ENCODE measurements at regions not wholly inside any gene's neighbourhood (a gene's known extent, or its start where the extent isn't known, plus 50 kb on each side); places are given as distances from the start of the nearest gene placed in this dataset.

DNA sequence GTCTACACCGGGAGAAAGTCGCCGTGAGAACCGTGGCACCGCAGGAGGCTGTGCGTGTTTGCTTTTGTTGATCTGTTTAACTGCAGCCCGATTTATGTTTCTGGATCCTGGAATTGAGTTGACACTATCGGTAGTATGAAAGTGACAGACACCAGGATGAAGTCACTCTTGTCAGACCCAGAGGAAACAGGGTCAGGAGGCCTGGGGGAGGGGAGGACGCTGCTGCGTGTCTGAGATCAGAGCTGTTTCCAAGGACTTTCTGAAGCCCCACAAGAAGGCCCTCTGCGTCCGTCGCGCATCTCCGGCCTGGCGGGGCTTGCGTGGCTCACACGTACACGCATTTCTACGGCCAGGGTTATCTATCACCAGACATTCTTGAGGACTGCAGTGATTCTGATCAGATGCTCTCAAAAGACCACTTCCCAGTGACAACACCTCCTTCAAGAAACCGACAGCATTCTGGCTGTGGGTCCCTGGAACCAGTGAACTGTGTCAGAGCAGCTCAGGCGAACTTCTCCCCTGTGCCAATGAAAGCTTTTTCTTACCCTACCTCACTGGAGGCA, 263.4 kb downstream of the ADGRD1 start:
- Histone ChIP-seq H3K36me3 (ENCODE audit: insufficient read depth, low read length) (no peaks in the 10 kb centered on the region), H3K27ac (ENCODE audit: low read depth, low read length) (no peak overlapping the region), H3K9ac (ENCODE audit: low read length) (no peak overlapping the region), H3K4me1 (ENCODE audit: insufficient read depth, low read length) (no peaks in the 10 kb centered on the region), H3K4me3 (ENCODE audit: low read depth in 1 of 2, low read length in 2 of 2) (no peak overlapping the region), H3K9me3 (ENCODE audit: low read length) (no peaks in the 10 kb centered on the region), H3K27me3 (ENCODE audit: control insufficient read depth in 1 of 2, insufficient read depth in 2 of 2, low read length in 2 of 2) (peaks cover 0 to 21% of the 10 kb centered on the region in 2 donors)

DNA sequence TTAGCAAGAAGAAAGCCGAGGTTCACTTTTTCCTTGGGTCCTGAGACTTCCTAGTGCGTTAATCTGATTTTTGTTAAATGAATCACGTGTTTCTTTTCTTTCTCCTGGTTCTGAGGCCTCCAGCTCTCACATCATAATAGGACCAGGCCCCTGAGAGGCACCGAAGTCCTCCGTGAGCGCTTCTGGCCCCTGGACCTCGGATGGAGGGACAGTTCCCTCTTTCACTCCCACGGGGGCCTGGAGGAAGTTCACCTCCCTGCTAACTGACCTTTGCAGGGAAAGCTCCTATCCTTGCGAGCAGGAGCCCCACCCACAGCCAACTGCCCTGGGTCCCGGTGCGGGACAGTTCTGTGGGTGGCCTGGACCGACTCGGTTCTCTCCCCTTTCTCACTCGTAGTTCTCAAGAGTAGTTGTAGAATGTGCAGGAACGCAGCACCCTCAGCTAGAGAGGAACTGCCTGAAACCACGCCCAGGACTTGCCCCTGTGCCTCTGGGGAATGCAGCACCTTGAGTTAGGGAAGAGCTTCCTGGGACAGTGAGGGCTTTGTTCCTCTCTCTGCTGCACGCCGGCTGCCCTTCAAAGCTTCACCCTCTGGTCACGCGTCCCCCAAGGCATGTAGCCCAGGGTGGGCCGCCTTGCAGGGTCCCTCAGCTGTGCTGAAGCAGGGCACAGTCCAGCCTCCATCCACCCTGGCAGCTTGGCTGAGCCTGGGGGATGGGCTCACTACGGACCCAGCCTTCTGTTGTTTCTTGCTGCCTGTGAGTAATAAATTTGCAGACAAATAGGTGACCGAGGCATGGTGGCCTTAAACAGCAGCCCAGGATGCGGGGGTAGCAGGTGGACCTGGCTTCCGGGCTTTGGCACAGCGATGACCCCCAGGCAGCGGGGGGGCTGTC, 264.6 kb downstream of the ADGRD1 start:
- peaks cover 0 to 21% of the 10 kb centered on the region in 2 donors for H3K27me3 ChIP-seq (ENCODE audit: control insufficient read depth in 1 of 2, insufficient read depth in 2 of 2, low read length in 2 of 2)
- H3K4me3 ChIP-seq (ENCODE audit: low read depth in 1 of 2, low read length in 2 of 2), result no peak overlapping the region
- H3K27ac ChIP-seq (ENCODE audit: low read depth, low read length), result no peak overlapping the region
- H3K9me3 ChIP-seq (ENCODE audit: low read length), result no peaks in the 10 kb centered on the region
- no peaks in the 10 kb centered on the region for H3K4me1 ChIP-seq (ENCODE audit: insufficient read depth, low read length)
- H3K36me3 ChIP-seq (ENCODE audit: insufficient read depth, low read length), result no peaks in the 10 kb centered on the region
- no peak overlapping the region for H3K9ac ChIP-seq (ENCODE audit: low read length)

DNA sequence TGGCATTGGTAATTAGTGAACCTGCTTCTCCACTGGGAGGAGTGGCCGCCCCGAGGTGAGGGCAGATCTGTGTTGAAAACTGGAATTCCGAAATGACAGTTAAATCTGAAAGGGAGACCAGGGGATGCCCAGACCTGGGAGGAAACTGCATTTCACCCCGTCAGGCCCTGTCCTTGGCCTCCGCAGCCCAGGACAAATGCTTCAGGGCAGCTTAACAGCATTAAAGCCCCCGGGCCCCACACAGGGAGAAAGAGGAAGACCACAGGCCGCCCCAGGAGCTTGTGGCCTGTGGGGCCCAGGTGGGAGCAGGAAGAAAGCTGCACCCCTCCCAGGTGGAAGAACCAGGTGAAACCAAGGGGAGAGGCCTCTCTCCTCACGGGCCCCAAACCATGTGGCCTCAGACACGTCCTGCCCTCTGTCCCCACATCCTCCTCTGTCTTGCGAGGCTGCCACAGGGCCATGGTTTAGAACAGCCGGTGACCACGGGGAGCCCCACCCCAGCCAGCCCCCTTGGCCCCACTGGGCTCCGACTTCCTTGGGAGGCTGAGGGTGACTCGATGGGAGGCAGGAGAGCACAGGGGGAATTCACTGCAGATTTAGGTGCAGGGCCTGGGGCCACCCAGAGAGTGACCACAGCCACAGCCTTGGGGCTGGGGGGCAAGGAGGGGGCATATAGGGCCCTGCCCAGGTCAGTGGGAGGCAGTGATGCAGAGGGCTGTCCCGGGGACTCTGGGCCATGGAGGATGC, 265.4 kb downstream of the ADGRD1 start:
- H3K4me3 ChIP-seq (ENCODE audit: low read depth in 1 of 2, low read length in 2 of 2), result no peak overlapping the region
- no peaks in the 10 kb centered on the region for H3K4me1 ChIP-seq (ENCODE audit: insufficient read depth, low read length)
- H3K27me3 ChIP-seq (ENCODE audit: control insufficient read depth in 1 of 2, insufficient read depth in 2 of 2, low read length in 2 of 2), result peaks cover 0 to 21% of the 10 kb centered on the region in 2 donors
- H3K27ac ChIP-seq (ENCODE audit: low read depth, low read length), result no peak overlapping the region
- no peak overlapping the region for H3K9ac ChIP-seq (ENCODE audit: low read length)
- H3K9me3 ChIP-seq (ENCODE audit: low read length), result no peaks in the 10 kb centered on the region
- no peaks in the 10 kb centered on the region for H3K36me3 ChIP-seq (ENCODE audit: insufficient read depth, low read length)

DNA sequence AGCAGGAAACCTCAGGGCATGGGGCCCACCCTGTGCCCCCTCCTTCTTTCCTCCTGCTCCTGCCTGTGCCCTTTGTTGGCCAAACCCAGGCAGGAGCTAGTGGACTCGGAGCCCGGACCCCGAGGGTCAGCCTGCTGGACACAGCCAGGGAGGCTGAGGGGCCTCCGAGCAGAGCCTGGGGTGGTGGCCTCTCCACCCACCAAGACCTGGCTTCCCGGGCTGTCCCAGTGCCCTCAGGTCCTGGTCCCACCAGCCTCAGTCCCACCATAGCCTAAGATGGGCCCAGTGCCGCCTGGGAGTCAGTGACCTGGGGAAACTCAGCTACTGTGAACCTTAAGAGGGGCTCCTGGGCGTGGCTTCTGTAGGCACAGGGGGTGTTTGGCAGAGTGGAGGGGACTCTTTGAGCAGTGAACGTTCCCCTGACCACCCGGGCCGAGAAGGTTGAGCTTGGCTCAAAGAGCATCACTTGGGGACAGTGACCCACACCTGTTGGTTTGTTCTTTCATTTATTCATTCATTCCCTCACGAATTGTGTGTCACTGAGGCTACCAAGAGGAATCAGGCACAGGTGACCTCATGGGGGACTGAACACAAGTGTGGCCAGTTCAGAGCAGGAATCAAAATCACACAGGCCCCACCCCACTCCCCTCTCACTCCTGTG, 266.1 kb downstream of the ADGRD1 start:
- no peaks in the 10 kb centered on the region for H3K36me3 ChIP-seq (ENCODE audit: insufficient read depth, low read length)
- H3K9me3 ChIP-seq (ENCODE audit: low read length), result no peaks in the 10 kb centered on the region
- peaks cover 0 to 21% of the 10 kb centered on the region in 2 donors for H3K27me3 ChIP-seq (ENCODE audit: control insufficient read depth in 1 of 2, insufficient read depth in 2 of 2, low read length in 2 of 2)
- no peaks in the 10 kb centered on the region for H3K4me1 ChIP-seq (ENCODE audit: insufficient read depth, low read length)
- H3K27ac ChIP-seq (ENCODE audit: low read depth, low read length), result no peak overlapping the region
- no peak overlapping the region for H3K4me3 ChIP-seq (ENCODE audit: low read depth in 1 of 2, low read length in 2 of 2)
- no peak overlapping the region for H3K9ac ChIP-seq (ENCODE audit: low read length)

DNA sequence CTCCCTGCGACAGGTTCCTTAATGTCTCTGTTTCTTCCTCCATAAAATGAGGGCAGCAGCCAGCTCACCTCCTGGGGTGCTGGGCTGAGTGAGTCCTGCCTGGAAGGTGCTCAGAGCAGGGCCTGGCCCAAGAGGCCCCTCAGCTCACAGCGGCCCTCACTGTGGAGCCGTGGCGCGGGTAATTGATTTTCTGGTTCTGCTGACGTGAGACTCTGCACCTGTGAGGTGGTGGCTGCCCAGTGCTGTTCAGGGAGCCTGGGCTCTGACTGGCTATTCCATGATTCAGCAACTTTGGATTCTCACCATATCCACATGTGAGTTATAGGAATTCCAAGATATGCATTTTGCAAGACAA, 266.6 kb downstream of the ADGRD1 start:
- Histone ChIP-seq H3K27me3 (ENCODE audit: control insufficient read depth in 1 of 2, insufficient read depth in 2 of 2, low read length in 2 of 2) (peaks cover 0 to 21% of the 10 kb centered on the region in 2 donors), H3K4me1 (ENCODE audit: insufficient read depth, low read length) (no peaks in the 10 kb centered on the region), H3K4me3 (ENCODE audit: low read depth in 1 of 2, low read length in 2 of 2) (no peak overlapping the region)

DNA sequence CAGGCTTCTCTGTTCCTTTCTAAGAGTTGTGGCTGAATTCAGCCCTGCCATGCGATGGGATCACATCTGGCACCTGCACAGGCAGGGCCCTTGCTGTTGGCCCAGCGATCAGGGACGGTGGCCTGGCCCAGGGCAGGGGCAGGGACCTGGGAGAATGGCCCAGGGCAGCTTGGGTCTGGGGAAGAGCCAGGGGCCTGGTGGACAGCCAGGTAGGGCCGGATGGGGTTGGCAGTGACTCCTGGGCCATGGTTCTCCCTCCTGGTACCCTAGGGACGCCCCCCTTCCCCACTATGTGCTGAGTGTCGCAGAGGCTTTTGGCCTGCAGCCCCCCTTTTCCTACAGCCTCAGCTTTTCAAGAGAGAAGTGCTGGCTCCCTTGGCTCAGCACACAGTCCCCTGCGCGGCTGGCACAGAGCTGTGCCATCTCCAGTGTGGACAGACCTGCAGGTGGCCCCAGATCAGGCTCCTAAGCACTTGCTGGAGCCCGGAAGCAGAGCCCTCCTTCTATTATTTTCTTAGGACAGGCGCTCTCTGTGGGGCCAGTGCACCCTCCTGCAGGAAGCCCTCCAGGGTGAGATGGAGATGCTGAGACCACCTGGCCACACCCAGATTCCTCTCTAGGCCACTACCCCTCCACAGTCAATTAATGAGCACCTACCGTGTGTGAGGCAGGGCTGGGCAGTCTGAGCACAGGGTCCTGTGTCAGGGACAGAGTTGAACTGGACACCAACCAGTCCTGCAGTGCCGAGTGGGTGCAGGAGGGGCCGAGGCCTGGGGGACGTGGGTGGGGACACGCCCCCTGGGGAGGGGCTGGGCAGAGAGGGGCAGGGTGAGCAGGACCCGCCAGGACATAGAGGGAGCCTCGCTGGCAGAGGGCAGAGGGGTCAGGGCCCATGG, 267.6 kb downstream of the ADGRD1 start:
- Histone ChIP-seq H3K9ac (ENCODE audit: low read length) (no peak overlapping the region), H3K27me3 (ENCODE audit: control insufficient read depth in 1 of 2, insufficient read depth in 2 of 2, low read length in 2 of 2) (peaks cover 0 to 21% of the 10 kb centered on the region in 2 donors), H3K9me3 (ENCODE audit: low read length) (no peaks in the 10 kb centered on the region), H3K4me3 (ENCODE audit: low read depth in 1 of 2, low read length in 2 of 2) (no peak overlapping the region), H3K4me1 (ENCODE audit: insufficient read depth, low read length) (no peaks in the 10 kb centered on the region), H3K36me3 (ENCODE audit: insufficient read depth, low read length) (no peaks in the 10 kb centered on the region), H3K27ac (ENCODE audit: low read depth, low read length) (no peak overlapping the region)

More for the DNA sequence above, 266.6 kb downstream of the ADGRD1 start:
- no peak overlapping the region for H3K9ac ChIP-seq (ENCODE audit: low read length)
- no peaks in the 10 kb centered on the region for H3K9me3 ChIP-seq (ENCODE audit: low read length)
- no peaks in the 10 kb centered on the region for H3K36me3 ChIP-seq (ENCODE audit: insufficient read depth, low read length)
- H3K27ac ChIP-seq (ENCODE audit: low read depth, low read length), result no peak overlapping the region

DNA sequence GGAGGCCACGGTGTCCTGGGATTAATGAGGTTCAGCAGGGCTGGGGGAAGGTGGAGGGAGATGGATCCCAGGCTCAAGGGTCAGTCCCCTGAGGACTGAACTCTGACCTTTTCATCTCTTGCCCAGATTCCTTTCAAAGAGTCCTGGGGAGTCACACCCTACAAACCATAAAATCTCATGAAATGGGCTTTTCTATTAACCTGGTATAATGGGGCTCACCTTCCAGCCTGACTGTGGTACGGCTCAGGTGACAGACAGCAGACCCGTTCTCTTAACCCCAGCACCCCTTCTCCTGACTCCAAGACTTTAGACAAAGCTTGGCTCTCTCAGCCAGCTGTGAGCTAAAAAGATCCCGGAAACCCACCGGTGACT, 268.2 kb downstream of the ADGRD1 start:
- H3K9ac ChIP-seq (ENCODE audit: low read length), result no peak overlapping the region
- H3K4me1 ChIP-seq (ENCODE audit: insufficient read depth, low read length), result no peaks in the 10 kb centered on the region

DNA sequence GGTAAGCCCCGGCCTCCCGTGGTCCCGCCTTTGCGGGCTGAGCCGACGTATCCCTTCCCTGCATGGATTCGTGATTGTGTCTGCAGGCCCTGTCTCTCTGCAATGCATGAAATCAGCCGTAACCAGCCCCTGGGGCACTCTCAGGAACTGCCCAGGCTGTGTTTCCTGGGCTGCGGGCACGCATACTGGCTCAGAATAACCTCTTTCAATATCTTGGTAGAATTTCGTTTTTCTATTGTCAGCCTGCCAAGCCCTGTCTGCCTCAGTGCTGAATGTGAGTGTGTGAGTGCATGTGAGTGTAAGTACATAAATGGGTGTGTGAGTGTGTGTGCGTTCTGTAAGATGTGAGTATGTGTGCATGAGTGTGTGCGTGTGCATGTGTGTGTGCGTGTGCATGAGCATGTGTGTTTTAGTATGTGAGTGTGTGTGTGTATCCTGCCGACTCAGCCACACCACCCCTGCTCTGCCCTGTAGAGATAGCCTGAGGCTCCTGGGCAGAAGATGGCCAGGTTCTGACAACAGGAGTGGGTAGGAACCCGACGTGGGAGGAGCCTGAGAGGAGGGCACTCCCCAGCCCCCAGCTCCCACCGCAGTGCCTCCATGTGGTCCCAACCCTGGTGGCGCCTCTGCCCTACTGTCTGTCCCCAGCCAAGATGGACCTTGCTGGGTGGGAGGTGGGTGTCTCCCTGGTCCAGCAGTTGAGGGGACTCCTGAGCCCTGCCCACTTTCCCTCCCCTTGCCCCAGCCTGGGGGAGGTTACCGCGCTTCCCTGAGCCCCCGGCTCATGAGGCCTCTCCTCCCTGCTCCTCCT, 268.8 kb downstream of the ADGRD1 start:
- Histone ChIP-seq H3K9ac (ENCODE audit: low read length) (no peak overlapping the region), H3K27ac (ENCODE audit: low read depth, low read length) (no peak overlapping the region), H3K4me3 (ENCODE audit: low read depth in 1 of 2, low read length in 2 of 2) (no peak overlapping the region), H3K27me3 (ENCODE audit: control insufficient read depth in 1 of 2, insufficient read depth in 2 of 2, low read length in 2 of 2) (peaks cover 0 to 21% of the 10 kb centered on the region in 2 donors), H3K36me3 (ENCODE audit: insufficient read depth, low read length) (no peaks in the 10 kb centered on the region), H3K9me3 (ENCODE audit: low read length) (no peaks in the 10 kb centered on the region), H3K4me1 (ENCODE audit: insufficient read depth, low read length) (no peaks in the 10 kb centered on the region)

More for the DNA sequence above, 268.2 kb downstream of the ADGRD1 start:
- Histone ChIP-seq H3K9me3 (ENCODE audit: low read length) (no peaks in the 10 kb centered on the region), H3K27ac (ENCODE audit: low read depth, low read length) (no peak overlapping the region), H3K4me3 (ENCODE audit: low read depth in 1 of 2, low read length in 2 of 2) (no peak overlapping the region), H3K36me3 (ENCODE audit: insufficient read depth, low read length) (no peaks in the 10 kb centered on the region), H3K27me3 (ENCODE audit: control insufficient read depth in 1 of 2, insufficient read depth in 2 of 2, low read length in 2 of 2) (peaks cover 0 to 21% of the 10 kb centered on the region in 2 donors)

DNA sequence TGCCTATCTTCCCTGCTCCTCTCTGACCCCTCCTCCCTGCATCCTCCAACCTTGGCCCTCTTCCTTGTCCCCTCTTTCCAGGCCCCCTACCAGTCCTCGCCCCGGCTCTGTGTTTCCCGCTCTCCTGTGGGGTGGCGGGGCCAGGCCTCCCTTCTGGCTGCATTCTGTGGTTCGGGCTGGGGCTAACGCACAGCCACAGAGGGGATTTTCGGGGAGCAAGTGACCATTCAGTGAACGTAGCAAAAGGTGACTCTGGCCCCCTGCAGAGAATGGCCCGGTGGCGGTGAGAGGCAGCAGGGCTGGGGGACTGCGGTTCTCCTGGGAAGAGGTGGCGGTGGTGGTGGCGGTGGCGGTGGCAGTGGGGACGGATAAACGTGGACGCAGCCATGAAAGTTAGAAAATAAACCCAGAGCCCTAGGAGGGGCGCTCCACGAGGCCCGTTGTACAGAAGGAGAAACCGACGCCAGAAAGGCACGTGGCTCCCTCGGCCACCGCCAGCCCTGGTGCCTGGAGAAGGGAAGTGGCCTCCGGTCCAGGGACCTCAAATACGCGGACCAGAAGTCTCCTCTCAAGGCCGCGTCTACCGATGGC, 269.6 kb downstream of the ADGRD1 start:
- Histone ChIP-seq H3K36me3 (ENCODE audit: insufficient read depth, low read length) (no peaks in the 10 kb centered on the region), H3K27me3 (ENCODE audit: control insufficient read depth in 1 of 2, insufficient read depth in 2 of 2, low read length in 2 of 2) (peaks cover 0 to 21% of the 10 kb centered on the region in 2 donors), H3K4me3 (ENCODE audit: low read depth in 1 of 2, low read length in 2 of 2) (no peak overlapping the region), H3K9ac (ENCODE audit: low read length) (no peak overlapping the region), H3K27ac (ENCODE audit: low read depth, low read length) (no peak overlapping the region), H3K9me3 (ENCODE audit: low read length) (no peaks in the 10 kb centered on the region), H3K4me1 (ENCODE audit: insufficient read depth, low read length) (no peaks in the 10 kb centered on the region)

DNA sequence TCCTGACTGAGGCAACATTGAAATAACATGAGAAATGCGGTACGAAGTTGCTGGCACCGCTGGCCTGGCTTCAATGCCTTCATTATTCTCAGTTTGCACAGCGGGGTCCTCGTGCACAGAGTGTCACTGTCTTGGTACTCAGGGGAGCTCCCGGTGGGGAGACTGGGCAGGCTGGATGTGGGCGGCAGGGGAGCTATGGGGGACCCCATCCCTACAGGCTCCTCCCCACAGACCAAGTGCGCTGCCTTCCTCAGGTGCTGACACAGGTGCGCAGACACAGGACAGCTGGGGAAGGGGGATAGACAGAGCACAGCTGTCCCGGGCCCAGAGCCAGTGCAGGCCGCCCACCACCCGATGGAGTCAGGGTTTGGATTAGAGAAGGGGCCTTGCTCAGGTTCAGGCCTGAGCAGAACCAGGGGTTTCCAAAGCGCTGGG, 270.1 kb downstream of the ADGRD1 start:
- Histone ChIP-seq H3K9ac (ENCODE audit: low read length) (no peak overlapping the region), H3K4me3 (ENCODE audit: low read depth in 1 of 2, low read length in 2 of 2) (no peak overlapping the region), H3K9me3 (ENCODE audit: low read length) (no peaks in the 10 kb centered on the region)

More for the DNA sequence above, 270.1 kb downstream of the ADGRD1 start:
- Histone ChIP-seq H3K27ac (ENCODE audit: low read depth, low read length) (no peak overlapping the region), H3K4me1 (ENCODE audit: insufficient read depth, low read length) (no peaks in the 10 kb centered on the region), H3K27me3 (ENCODE audit: control insufficient read depth in 1 of 2, insufficient read depth in 2 of 2, low read length in 2 of 2) (peaks cover 0 to 21% of the 10 kb centered on the region in 2 donors), H3K36me3 (ENCODE audit: insufficient read depth, low read length) (no peaks in the 10 kb centered on the region)

All from muscle layer of colon (tissue), 2 donors.